GM11168 (cell line): ENCODE measurements at regions not wholly inside any gene's neighbourhood (a gene's known extent, or its start where the extent isn't known, plus 50 kb on each side); places are given as distances from the start of the nearest gene placed in this dataset.
"Not testable (repeated sequence)": the region's sequence is repeated elsewhere in the genome, so short reads cannot be mapped to it uniquely, and the experiment has no call there.

Experiments
- in situ Hi-C: fragments of 300-500 bp; cut with MboI; formaldehyde crosslinking; loops from one replicate; pipeline ENCODE4 v1.12.0; 2022; ENCODE audit warnings: low sequenced_read_pairs; ENCODE audit not compliant: unreplicated experiment

GRCh38 chr2:89184746-89185145, 493.3 kb downstream of the RPIA start:
- in situ Hi-C loops, result not testable (repeated sequence)

GRCh38 chr2:89195636-89196251, 504.3 kb downstream of the RPIA start:
- in situ Hi-C loops, result not testable (repeated sequence)

- in situ Hi-C loops, result not testable (repeated sequence)
Observed at GRCh38 chr2:89196719-89197118, 505.2 kb downstream of the RPIA start.

- in situ Hi-C loops, result not testable (repeated sequence)
Observed at GRCh38 chr2:89198026-89198425, 506.6 kb downstream of the RPIA start.

GRCh38 chr2:89199453-89200246, 508.2 kb downstream of the RPIA start:
- in situ Hi-C loops, result not testable (repeated sequence)

GRCh38 chr2:89200247-89200527, 508.7 kb downstream of the RPIA start:
- in situ Hi-C loops, result not testable (repeated sequence)

- in situ Hi-C loops, result not testable (repeated sequence)
Observed at GRCh38 chr2:89202518-89202917, 511.0 kb downstream of the RPIA start.

- in situ Hi-C loops, result not testable (repeated sequence)
Observed at GRCh38 chr2:89205153-89205552, 513.7 kb downstream of the RPIA start.

GRCh38 chr2:89208144-89208932, 516.9 kb downstream of the RPIA start:
- in situ Hi-C loops, result not testable (repeated sequence)

GRCh38 chr2:89213151-89213550, 521.7 kb downstream of the RPIA start:
- in situ Hi-C loops, result not testable (repeated sequence)

- in situ Hi-C loops, result not testable (repeated sequence)
Observed at GRCh38 chr2:89213811-89214210, 522.3 kb downstream of the RPIA start.

GRCh38 chr2:89221474-89221873, 530.0 kb downstream of the RPIA start:
- in situ Hi-C loops, result not testable (repeated sequence)

GRCh38 chr2:89222063-89222732, 530.7 kb downstream of the RPIA start:
- in situ Hi-C loops, result not testable (repeated sequence)

- in situ Hi-C loops, result not testable (repeated sequence)
Observed at GRCh38 chr2:89224803-89225202, 533.3 kb downstream of the RPIA start.

GRCh38 chr2:89229979-89230378, 538.5 kb downstream of the RPIA start:
- in situ Hi-C loops, result not testable (repeated sequence)

- in situ Hi-C loops, result not testable (repeated sequence)
Observed at GRCh38 chr2:89231241-89231640, 539.8 kb downstream of the RPIA start.

- in situ Hi-C loops, result not testable (repeated sequence)
Observed at GRCh38 chr2:89233931-89234330, 542.5 kb downstream of the RPIA start.

- in situ Hi-C loops, result not testable (repeated sequence)
Observed at GRCh38 chr2:89234818-89235466, 543.5 kb downstream of the RPIA start.

GRCh38 chr2:89236832-89237450, 545.5 kb downstream of the RPIA start:
- in situ Hi-C loops, result not testable (repeated sequence)

GRCh38 chr2:89237783-89238182, 546.3 kb downstream of the RPIA start:
- in situ Hi-C loops, result not testable (repeated sequence)
